OCI-LY1 (cell line): ENCODE measurements at regions not wholly inside any gene's neighbourhood (a gene's known extent, or its start where the extent isn't known, plus 50 kb on each side); places are given as distances from the start of the nearest gene placed in this dataset.
"Not testable (repeated sequence)": the region's sequence is repeated elsewhere in the genome, so short reads cannot be mapped to it uniquely, and the experiment has no call there.

ENCODE experiments used
- H2AFZ ChIP-seq: fragments of 200-600 bp; sonication (generic), shearing (Covaris generic); 2 replicates; pipeline ENCODE4 v1.6.0; 2014; ENCODE audit warnings: antibody characterized with exemption, mild to moderate bottlenecking, low read length
- H3F3A ChIP-seq: fragments of 200-600 bp; sonication (generic), shearing (Covaris generic); 2 replicates; pipeline ENCODE4 v1.6.0; 2014; ENCODE audit warnings: mild to moderate bottlenecking, antibody characterized with exemption, low read length, moderate library complexity; ENCODE audit not compliant: insufficient read depth
- H3K27ac ChIP-seq: fragments of 200-600 bp; sonication (generic); 2 replicates; pipeline ENCODE4 v1.5.1; 2014; ENCODE audit warnings: low read length, mixed run types, mild to moderate bottlenecking, low read depth; ENCODE audit not compliant: poor library complexity, severe bottlenecking
- H3K27me3 ChIP-seq: fragments of 200-600 bp; sonication (generic); 2 replicates; pipeline ENCODE4 v1.6.0; 2014; ENCODE audit warnings: antibody characterized with exemption, mild to moderate bottlenecking, low read length, moderate library complexity; ENCODE audit not compliant: insufficient read depth
- H3K36me3 ChIP-seq: fragments of 200-600 bp; sonication (generic); 2 replicates; pipeline ENCODE4 v1.6.1; 2014; ENCODE audit warnings: mild to moderate bottlenecking, antibody characterized with exemption, low read length, moderate library complexity, mixed read lengths; ENCODE audit not compliant: insufficient read depth
- H3K4me1 ChIP-seq: fragments of 200-600 bp; sonication (generic); 2 replicates; pipeline ENCODE4 v1.5.1; 2014; ENCODE audit warnings: mild to moderate bottlenecking, low read length, moderate library complexity; ENCODE audit not compliant: insufficient read depth, severe bottlenecking
- H3K4me2 ChIP-seq: fragments of 200-600 bp; sonication (generic), shearing (Covaris generic); 2 replicates; pipeline ENCODE4 v1.6.1; 2014; ENCODE audit warnings: low read length
- H3K4me3 ChIP-seq: fragments of 200-600 bp; sonication (generic); 2 replicates; pipeline ENCODE4 v1.5.1; 2014; ENCODE audit warnings: low read length, low read depth, mild to moderate bottlenecking, mixed read lengths; ENCODE audit not compliant: poor library complexity, severe bottlenecking
- H3K79me2 ChIP-seq: fragments of 200-600 bp; shearing (Covaris generic); 2 replicates; pipeline ENCODE4 v1.6.1; 2016; ENCODE audit warnings: mixed run types, low read length, mixed read lengths; ENCODE audit not compliant: insufficient read depth
- H3K9ac ChIP-seq: fragments of 200-600 bp; sonication (generic), shearing (Covaris generic); 2 replicates; pipeline ENCODE4 v1.6.1; 2014; ENCODE audit warnings: mild to moderate bottlenecking, low read length, mixed read lengths
- H3K9me2 ChIP-seq: fragments of 200-600 bp; sonication (generic), shearing (Covaris generic); 2 replicates; pipeline ENCODE4 v1.6.1; 2014; ENCODE audit warnings: low read depth, mild to moderate bottlenecking, low read length, mixed read lengths
- H3K9me3 ChIP-seq: fragments of 200-600 bp; shearing (Covaris generic); 2 replicates; pipeline ENCODE4 v1.6.1; 2014; ENCODE audit warnings: low read length, mixed read lengths
- H4K20me1 ChIP-seq: fragments of 200-600 bp; sonication (generic), shearing (Covaris generic); 2 replicates; pipeline ENCODE4 v1.6.0; 2016; ENCODE audit warnings: mild to moderate bottlenecking, low read length; ENCODE audit not compliant: insufficient read depth
- EZH2 ChIP-seq: fragments of 200-600 bp; sonication (generic), shearing (Covaris generic); IDR thresholded peaks from 2 replicates; pipeline ENCODE4 v1.8.0; 2017; ENCODE audit warnings: borderline replicate concordance, mixed run types, mild to moderate bottlenecking, antibody characterized with exemption, low read length, moderate library complexity, mixed read lengths
- TF ChIP-seq, protein P1 (sequence below): fragments of 200-600 bp; sonication (generic), shearing (Covaris generic); IDR thresholded peaks from 2 replicates; pipeline ENCODE4 v1.5.1; 2017; ENCODE audit warnings: mild to moderate bottlenecking, antibody characterized with exemption, low read length, moderate library complexity, mixed read lengths

DNA sequence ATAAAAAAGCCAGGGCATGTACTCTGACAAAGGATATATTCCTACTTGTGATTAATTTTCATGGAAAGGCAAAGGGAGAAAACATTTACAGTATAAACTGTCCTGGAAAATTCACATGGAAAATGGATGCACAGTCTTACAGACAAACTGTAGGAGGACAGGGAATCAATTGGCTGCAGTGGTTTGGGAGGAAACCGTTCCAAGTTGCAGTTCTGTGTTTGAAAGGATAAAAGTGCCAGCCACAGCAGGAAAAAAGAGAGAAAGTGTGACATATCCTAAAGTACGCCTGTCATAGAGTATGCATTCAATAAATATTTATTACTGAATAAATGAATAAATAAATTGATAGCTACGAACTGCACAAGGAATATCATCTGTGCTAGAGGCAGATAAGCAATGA is 462.9 kb downstream of the RAB38 start:
- Histone ChIP-seq H3K4me2 (no peak overlapping the region), H4K20me1 (no peaks in the 10 kb centered on the region), H3K79me2 (no peaks in the 10 kb centered on the region), H3K4me1 (no peaks in the 10 kb centered on the region), H3K9me2 (no peaks in the 10 kb centered on the region), H3K36me3 (no peaks in the 10 kb centered on the region), H3K27ac (no peak overlapping the region), H3K27me3 (no peaks in the 10 kb centered on the region), H3K9me3 (no peaks in the 10 kb centered on the region), H3F3A (no peaks in the 10 kb centered on the region), H2AFZ (no peak overlapping the region), H3K9ac (no peak overlapping the region), H3K4me3 (no peak overlapping the region)
- TF ChIP-seq, protein P1, sequence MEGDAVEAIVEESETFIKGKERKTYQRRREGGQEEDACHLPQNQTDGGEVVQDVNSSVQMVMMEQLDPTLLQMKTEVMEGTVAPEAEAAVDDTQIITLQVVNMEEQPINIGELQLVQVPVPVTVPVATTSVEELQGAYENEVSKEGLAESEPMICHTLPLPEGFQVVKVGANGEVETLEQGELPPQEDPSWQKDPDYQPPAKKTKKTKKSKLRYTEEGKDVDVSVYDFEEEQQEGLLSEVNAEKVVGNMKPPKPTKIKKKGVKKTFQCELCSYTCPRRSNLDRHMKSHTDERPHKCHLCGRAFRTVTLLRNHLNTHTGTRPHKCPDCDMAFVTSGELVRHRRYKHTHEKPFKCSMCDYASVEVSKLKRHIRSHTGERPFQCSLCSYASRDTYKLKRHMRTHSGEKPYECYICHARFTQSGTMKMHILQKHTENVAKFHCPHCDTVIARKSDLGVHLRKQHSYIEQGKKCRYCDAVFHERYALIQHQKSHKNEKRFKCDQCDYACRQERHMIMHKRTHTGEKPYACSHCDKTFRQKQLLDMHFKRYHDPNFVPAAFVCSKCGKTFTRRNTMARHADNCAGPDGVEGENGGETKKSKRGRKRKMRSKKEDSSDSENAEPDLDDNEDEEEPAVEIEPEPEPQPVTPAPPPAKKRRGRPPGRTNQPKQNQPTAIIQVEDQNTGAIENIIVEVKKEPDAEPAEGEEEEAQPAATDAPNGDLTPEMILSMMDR: no peak
- no peak for TF ChIP-seq EZH2

DNA sequence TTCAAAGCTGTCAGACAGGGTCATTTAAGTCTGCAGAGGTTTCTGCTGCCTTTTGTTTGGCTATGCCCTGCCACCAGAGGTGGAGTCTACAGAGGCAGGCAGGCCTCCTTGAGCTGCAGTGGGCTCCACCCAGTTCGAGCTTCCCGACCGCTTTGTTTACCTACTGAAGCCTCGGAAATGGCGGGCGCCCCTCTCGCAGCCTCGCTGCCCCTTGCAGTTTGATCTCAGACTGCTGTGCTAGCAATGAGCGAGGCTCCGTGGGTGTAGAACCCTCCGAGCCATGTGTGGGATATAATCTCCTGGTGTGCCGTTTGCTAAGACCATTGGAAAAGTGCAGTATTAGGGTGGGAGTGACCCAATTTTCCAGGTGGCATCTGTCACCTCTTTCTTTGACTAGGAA is 471.7 kb downstream of the RAB38 start:
- not testable (repeated sequence) for H3K4me2 ChIP-seq, H2AFZ ChIP-seq, H3K36me3 ChIP-seq, H3K79me2 ChIP-seq, H4K20me1 ChIP-seq, H3K27ac ChIP-seq, H3K4me1 ChIP-seq, H3K4me3 ChIP-seq, H3F3A ChIP-seq, H3K9ac ChIP-seq, H3K9me3 ChIP-seq, H3K9me2 ChIP-seq, H3K27me3 ChIP-seq

DNA sequence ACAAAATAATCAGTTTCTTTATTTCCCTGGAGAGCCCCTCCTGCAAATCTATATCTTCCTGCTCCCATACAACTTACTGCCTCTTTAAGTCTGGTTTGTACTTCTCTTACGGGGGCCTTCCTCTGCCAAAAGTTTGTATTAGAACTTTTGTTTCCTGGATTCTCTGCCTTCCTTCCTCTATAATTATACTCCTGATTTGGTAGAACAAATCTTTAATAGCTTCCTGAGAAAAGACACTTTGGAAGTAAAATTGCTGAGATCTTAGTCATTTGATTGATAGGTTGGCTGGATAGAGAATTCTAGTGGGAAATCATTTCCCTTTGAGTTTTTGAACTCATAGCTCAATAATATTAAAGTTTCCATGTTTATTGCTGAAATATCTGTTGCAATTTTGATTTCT is 499.2 kb downstream of the RAB38 start:
- Histone ChIP-seq H3F3A (no peaks in the 10 kb centered on the region), H3K9me2 (no peaks in the 10 kb centered on the region), H3K27me3 (no peaks in the 10 kb centered on the region), H3K4me1 (no peaks in the 10 kb centered on the region), H3K9ac (no peak overlapping the region), H3K79me2 (no peaks in the 10 kb centered on the region), H3K9me3 (no peaks in the 10 kb centered on the region), H3K27ac (no peak overlapping the region), H2AFZ (no peak overlapping the region), H4K20me1 (no peaks in the 10 kb centered on the region), H3K4me2 (no peak overlapping the region), H3K36me3 (no peaks in the 10 kb centered on the region), H3K4me3 (no peak overlapping the region)
- TF ChIP-seq, protein P1: no peak

DNA sequence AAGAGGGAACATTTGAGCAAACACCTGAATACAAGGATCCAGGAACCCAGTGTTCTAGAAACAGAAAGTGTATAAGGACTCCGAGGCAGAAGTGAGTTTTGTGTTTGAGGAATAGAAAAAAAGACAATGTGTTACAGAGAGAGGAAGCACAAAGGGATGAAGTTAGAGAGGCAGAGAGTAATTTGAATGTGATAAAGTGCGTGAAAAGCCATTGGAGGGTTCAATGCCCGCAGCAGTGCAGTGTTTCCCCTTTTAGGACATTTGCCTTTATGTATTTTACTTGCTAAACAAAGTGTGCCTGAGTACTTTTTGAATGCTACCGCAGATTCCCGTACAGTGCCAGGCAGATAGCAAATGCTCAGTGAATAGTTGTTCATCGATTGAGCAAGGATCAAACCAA is 508.5 kb downstream of the RAB38 start:
- H3K4me2 ChIP-seq: no peak overlapping the region
- H3K4me1 ChIP-seq: no peaks in the 10 kb centered on the region
- H3K9me2 ChIP-seq: no peaks in the 10 kb centered on the region
- no peak overlapping the region for H2AFZ ChIP-seq
- H4K20me1 ChIP-seq: no peaks in the 10 kb centered on the region
- no peaks in the 10 kb centered on the region for H3K79me2 ChIP-seq
- no peaks in the 10 kb centered on the region for H3K27me3 ChIP-seq
- H3K4me3 ChIP-seq: no peak overlapping the region
- no peak for TF ChIP-seq EZH2
- TF ChIP-seq, protein P1: no peak
- H3K9me3 ChIP-seq: no peaks in the 10 kb centered on the region
- no peaks in the 10 kb centered on the region for H3K36me3 ChIP-seq
- no peak overlapping the region for H3K27ac ChIP-seq
- H3F3A ChIP-seq: no peaks in the 10 kb centered on the region
- H3K9ac ChIP-seq: no peak overlapping the region
